ENCODE measurements at regions not wholly inside any gene's neighbourhood (a gene's known extent, or its start where the extent isn't known, plus 50 kb on each side); places are given as distances from the start of the nearest gene placed in this dataset.

DNA sequence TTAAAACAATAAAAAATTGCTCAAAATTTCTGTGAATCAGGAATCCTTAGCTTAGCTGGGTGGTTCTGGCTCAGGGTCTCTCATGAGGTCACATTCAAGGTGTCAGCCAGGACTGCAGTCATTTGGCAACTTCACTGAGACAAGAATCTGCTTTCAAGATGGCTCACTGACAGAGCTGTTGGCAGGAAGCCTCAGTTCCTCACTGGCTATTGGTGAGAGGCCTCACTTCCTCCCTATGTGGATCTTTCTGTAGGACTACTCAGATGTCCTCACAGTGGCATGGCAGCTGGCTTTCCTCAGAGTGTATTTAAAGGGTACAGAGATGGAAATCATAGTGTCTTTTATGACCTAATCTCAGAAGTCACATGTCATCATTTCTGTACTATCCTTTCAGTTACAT lies 785.7 kb downstream of the ADGRL2 start:
- TF ChIP-seq, protein P1, sequence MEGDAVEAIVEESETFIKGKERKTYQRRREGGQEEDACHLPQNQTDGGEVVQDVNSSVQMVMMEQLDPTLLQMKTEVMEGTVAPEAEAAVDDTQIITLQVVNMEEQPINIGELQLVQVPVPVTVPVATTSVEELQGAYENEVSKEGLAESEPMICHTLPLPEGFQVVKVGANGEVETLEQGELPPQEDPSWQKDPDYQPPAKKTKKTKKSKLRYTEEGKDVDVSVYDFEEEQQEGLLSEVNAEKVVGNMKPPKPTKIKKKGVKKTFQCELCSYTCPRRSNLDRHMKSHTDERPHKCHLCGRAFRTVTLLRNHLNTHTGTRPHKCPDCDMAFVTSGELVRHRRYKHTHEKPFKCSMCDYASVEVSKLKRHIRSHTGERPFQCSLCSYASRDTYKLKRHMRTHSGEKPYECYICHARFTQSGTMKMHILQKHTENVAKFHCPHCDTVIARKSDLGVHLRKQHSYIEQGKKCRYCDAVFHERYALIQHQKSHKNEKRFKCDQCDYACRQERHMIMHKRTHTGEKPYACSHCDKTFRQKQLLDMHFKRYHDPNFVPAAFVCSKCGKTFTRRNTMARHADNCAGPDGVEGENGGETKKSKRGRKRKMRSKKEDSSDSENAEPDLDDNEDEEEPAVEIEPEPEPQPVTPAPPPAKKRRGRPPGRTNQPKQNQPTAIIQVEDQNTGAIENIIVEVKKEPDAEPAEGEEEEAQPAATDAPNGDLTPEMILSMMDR (IDR thresholded peaks at IDR 0.05; ENCODE audit: low read length): no peak
- TF ChIP-seq EZH2 (IDR thresholded peaks at IDR 0.05; ENCODE audit: borderline replicate concordance, low read length): no peak
